Natural killer cell (primary cell): ENCODE measurements at regions not wholly inside any gene's neighbourhood (a gene's known extent, or its start where the extent isn't known, plus 50 kb on each side); places are given as distances from the start of the nearest gene placed in this dataset.

Source experiments
- ATAC-seq, 3 donors: fragments of 150-1000 bp in 2 of 3; fragments of 200-7000 bp in 1 of 3; cut with Tn5 transposase; 1 replicate in 1 of 3; 2 replicates in 2 of 3; pipeline ENCODE4 v1.10.0; 2021; ENCODE audit warnings: mild to moderate bottlenecking in 2 of 3, moderate library complexity in 2 of 3
- DNase-seq, 2 donors: peaks; one replicate each; pipeline versions ENCODE4 v3.0.0 to v3.0.0-alpha.2; 2013 to 2021; ENCODE audit warnings: mixed read lengths in 1 of 2
- H3K27ac ChIP-seq: one replicate; pipeline ENCODE4 v1.5.1; 2013; ENCODE audit warnings: mild to moderate bottlenecking, low read length
- H3K27me3 ChIP-seq: one replicate; pipeline ENCODE4 v1.6.1; 2013; ENCODE audit warnings: low read length; ENCODE audit not compliant: control insufficient read depth, insufficient read depth
- H3K36me3 ChIP-seq: one replicate; pipeline ENCODE4 v1.6.1; 2013; ENCODE audit warnings: low read length; ENCODE audit not compliant: control insufficient read depth, insufficient read depth
- H3K4me1 ChIP-seq: one replicate; pipeline ENCODE4 v1.6.1; 2013; ENCODE audit warnings: low read length; ENCODE audit not compliant: control insufficient read depth, insufficient read depth
- H3K4me3 ChIP-seq: one replicate; pipeline ENCODE4 v1.5.1; 2013; ENCODE audit warnings: low read length
- H3K9me3 ChIP-seq: one replicate; pipeline ENCODE4 v1.6.1; 2013; ENCODE audit warnings: low read length; ENCODE audit not compliant: control insufficient read depth, insufficient read depth
- H3K27ac Mint-ChIP-seq, 2 donors: one replicate each; pipeline ENCODE4 v1.8.0; 2022; ENCODE audit warnings: mild to moderate bottlenecking in 2 of 2, mixed read lengths in 2 of 2, moderate library complexity in 1 of 2
- H3K27me3 Mint-ChIP-seq, 2 donors: one replicate each; pipeline ENCODE4 v1.8.0; 2022; ENCODE audit warnings: low read depth in 2 of 2, mixed read lengths in 2 of 2
- H3K36me3 Mint-ChIP-seq: one replicate; pipeline ENCODE4 v1.8.0; 2022; ENCODE audit warnings: mixed read lengths
- H3K4me1 Mint-ChIP-seq, 2 donors: one replicate each; pipeline ENCODE4 v1.8.0; 2022; ENCODE audit warnings: mixed read lengths in 2 of 2
- H3K4me3 Mint-ChIP-seq: one replicate; pipeline ENCODE4 v1.8.0; 2022; ENCODE audit warnings: mild to moderate bottlenecking, moderate library complexity, mixed read lengths
- H3K9me3 Mint-ChIP-seq, 2 donors: one replicate each; pipeline ENCODE4 v1.8.0; 2022; ENCODE audit warnings: mixed read lengths in 2 of 2
- WGBS: methylation state at CpG from one replicate; pipeline ENCODE4 v1.1.7; 2013; ENCODE audit warnings: missing lambda C conversion rate; ENCODE audit not compliant: insufficient coverage; 5-methylcytosine and 5-hydroxymethylcytosine counted together
- intact Hi-C: fragments of 100-400 bp; cut with micrococcal nuclease; formaldehyde crosslinking; loops from one replicate; pipeline ENCODE4 v1.14.2; 2022
- TF ChIP-seq, protein P1 (sequence below): fragments of 200-600 bp; IDR thresholded peaks from one replicate; pipeline ENCODE4 v1.8.0; 2022; ENCODE audit warnings: antibody characterized with exemption

- Histone ChIP-seq H3K9me3 (no peaks in the 10 kb centered on the region), H3K4me3 (no peak overlapping the region), H3K4me1 (no peaks in the 10 kb centered on the region), H3K27me3 (no peaks in the 10 kb centered on the region), H3K27ac (no peak overlapping the region), H3K36me3 (no peaks in the 10 kb centered on the region)
- WGBS: no CpG with 5 or more reads among the region's 1 CpG
- H3K4me3 Mint-ChIP-seq: no peak overlapping the region
- intact Hi-C loops: no loop called here
- TF ChIP-seq, protein P1, sequence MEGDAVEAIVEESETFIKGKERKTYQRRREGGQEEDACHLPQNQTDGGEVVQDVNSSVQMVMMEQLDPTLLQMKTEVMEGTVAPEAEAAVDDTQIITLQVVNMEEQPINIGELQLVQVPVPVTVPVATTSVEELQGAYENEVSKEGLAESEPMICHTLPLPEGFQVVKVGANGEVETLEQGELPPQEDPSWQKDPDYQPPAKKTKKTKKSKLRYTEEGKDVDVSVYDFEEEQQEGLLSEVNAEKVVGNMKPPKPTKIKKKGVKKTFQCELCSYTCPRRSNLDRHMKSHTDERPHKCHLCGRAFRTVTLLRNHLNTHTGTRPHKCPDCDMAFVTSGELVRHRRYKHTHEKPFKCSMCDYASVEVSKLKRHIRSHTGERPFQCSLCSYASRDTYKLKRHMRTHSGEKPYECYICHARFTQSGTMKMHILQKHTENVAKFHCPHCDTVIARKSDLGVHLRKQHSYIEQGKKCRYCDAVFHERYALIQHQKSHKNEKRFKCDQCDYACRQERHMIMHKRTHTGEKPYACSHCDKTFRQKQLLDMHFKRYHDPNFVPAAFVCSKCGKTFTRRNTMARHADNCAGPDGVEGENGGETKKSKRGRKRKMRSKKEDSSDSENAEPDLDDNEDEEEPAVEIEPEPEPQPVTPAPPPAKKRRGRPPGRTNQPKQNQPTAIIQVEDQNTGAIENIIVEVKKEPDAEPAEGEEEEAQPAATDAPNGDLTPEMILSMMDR: no peak
- DNase-seq (no peak), ATAC-seq (no peak)
- no peak overlapping the region for H3K27ac Mint-ChIP-seq
- H3K4me1 Mint-ChIP-seq: no peaks in the 10 kb centered on the region
- H3K27me3 Mint-ChIP-seq: no peaks in the 10 kb centered on the region
- no peaks in the 10 kb centered on the region for H3K36me3 Mint-ChIP-seq
- peaks cover 2 to 10% of the 10 kb centered on the region in 2 donors for H3K9me3 Mint-ChIP-seq
These were observed 221.9 kb upstream of the ZBTB20 start for GRCh38 chr3:115369021-115369420.

DNA sequence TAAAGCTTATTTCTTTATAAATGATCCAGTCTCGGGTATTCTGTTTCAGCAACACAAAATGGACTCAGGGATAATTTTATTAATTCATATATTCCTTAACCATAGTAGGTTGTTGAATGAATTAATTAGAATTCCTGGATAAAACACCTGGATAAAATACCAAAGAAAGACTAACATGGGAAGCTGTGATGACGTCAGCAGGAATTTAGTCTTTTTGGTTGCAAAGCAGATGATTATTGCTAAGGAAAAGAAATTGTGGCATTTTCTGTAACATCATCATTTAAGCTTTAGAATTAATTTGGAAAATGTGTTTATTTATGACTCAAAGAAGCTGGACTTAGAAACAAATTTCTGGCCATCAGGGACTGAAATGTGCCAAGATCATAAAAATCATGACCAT, 228.3 kb upstream of the ZBTB20 start:
- TF ChIP-seq, protein P1: no peak
- H3K9me3 ChIP-seq: no peaks in the 10 kb centered on the region
- 86% methylated on average over 1 of the region's 2 CpGs for WGBS
- no peaks in the 10 kb centered on the region for H3K27me3 ChIP-seq
- Mint-ChIP-seq H3K36me3 (no peaks in the 10 kb centered on the region), H3K27ac (no peak overlapping the region), H3K9me3 (peaks cover 0 to 2% of the 10 kb centered on the region in 2 donors), H3K27me3 (no peaks in the 10 kb centered on the region), H3K4me3 (no peak overlapping the region), H3K4me1 (no peaks in the 10 kb centered on the region)
- no peak for DNase-seq
- H3K4me3 ChIP-seq: no peak overlapping the region
- no peaks in the 10 kb centered on the region for H3K36me3 ChIP-seq
- H3K27ac ChIP-seq: no peak overlapping the region
- no peak for ATAC-seq
- intact Hi-C loops: no loop called here
- H3K4me1 ChIP-seq: no peaks in the 10 kb centered on the region

- no peak for DNase-seq
- Mint-ChIP-seq H3K27ac (no peak overlapping the region), H3K4me3 (no peak overlapping the region), H3K36me3 (no peaks in the 10 kb centered on the region), H3K9me3 (no peaks in the 10 kb centered on the region), H3K27me3 (no peaks in the 10 kb centered on the region), H3K4me1 (no peaks in the 10 kb centered on the region)
- H3K4me1 ChIP-seq: no peaks in the 10 kb centered on the region
- 61% methylated on average over 2 of the region's 3 CpGs for WGBS
- intact Hi-C loops: no loop called here
- ATAC-seq: no peak
- H3K27ac ChIP-seq: no peak overlapping the region
- no peak overlapping the region for H3K4me3 ChIP-seq
- H3K36me3 ChIP-seq: no peaks in the 10 kb centered on the region
- TF ChIP-seq, protein P1: no peak
- no peaks in the 10 kb centered on the region for H3K27me3 ChIP-seq
- H3K9me3 ChIP-seq: no peaks in the 10 kb centered on the region
These were observed 233.9 kb upstream of the ZBTB20 start for GRCh38 chr3:115380883-115381572.

DNA sequence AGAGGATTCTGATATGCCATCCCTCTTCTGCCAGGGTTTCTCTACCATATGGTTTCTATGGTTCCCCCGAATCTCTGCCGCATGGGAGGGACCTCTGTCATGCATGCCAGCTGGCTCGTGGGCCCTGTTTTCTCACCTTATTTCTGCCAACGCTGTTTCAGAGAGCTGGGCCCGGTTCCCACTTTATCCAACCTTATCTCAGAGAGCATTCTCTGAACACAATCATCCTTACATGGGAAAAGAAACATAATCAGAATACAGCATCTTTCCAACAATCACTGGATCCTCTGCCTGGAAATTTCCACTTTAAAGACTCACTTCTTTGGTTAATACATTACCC, 234.5 kb upstream of the ZBTB20 start:
- H3K27me3 Mint-ChIP-seq: no peaks in the 10 kb centered on the region
- DNase-seq (no peak), ATAC-seq (no peak)
- H3K4me1 Mint-ChIP-seq: no peaks in the 10 kb centered on the region
- H3K9me3 ChIP-seq: no peaks in the 10 kb centered on the region
- 88% methylated on average over 5 of the region's 5 CpGs for WGBS
- H3K4me3 ChIP-seq: no peak overlapping the region
- no peaks in the 10 kb centered on the region for H3K4me1 ChIP-seq
- no peaks in the 10 kb centered on the region for H3K27me3 ChIP-seq
- H3K36me3 ChIP-seq: no peaks in the 10 kb centered on the region
- no peaks in the 10 kb centered on the region for H3K9me3 Mint-ChIP-seq
- no peak overlapping the region for H3K27ac ChIP-seq
- intact Hi-C loops: no loop called here
- TF ChIP-seq, protein P1: no peak
- no peaks in the 10 kb centered on the region for H3K36me3 Mint-ChIP-seq
- H3K27ac Mint-ChIP-seq: no peak overlapping the region
- H3K4me3 Mint-ChIP-seq: no peak overlapping the region
